Breast epithelium (tissue), 3 donors: ENCODE measurements at regions not wholly inside any gene's neighbourhood (a gene's known extent, or its start where the extent isn't known, plus 50 kb on each side); places are given as distances from the start of the nearest gene placed in this dataset.

Source experiments
- CTCF ChIP-seq, 3 donors: fragments of 450-650 bp; IDR thresholded peaks; one replicate each; pipeline ENCODE4 v1.5.1; 2016 to 2017; ENCODE audit warnings: antibody characterized with exemption in 3 of 3, mild to moderate bottlenecking in 3 of 3, moderate library complexity in 3 of 3
- POLR2A ChIP-seq: fragments of 450-650 bp; IDR thresholded peaks from one replicate; pipeline ENCODE4 v1.6.1; 2016; ENCODE audit warnings: antibody characterized with exemption, mild to moderate bottlenecking, moderate library complexity

GRCh38 chr3:33936921-33937525 lies 138.6 kb downstream of the PDCD6IP start:
- TF ChIP-seq POLR2A = no peak
- no peak for TF ChIP-seq CTCF (IDR thresholded peaks at IDR 0.05)
